RWPE2 (cell line): ENCODE measurements at regions not wholly inside any gene's neighbourhood (a gene's known extent, or its start where the extent isn't known, plus 50 kb on each side); places are given as distances from the start of the nearest gene placed in this dataset.
"Not testable (repeated sequence)": the region's sequence is repeated elsewhere in the genome, so short reads cannot be mapped to it uniquely, and the experiment has no call there.

Experiments used
- ATAC-seq: fragments of 200-7000 bp; cut with Tn5 transposase; 3 replicates; pipeline ENCODE4 v1.9.1; 2021; ENCODE audit warnings: low read depth
- DNase-seq: peaks from one replicate; pipeline ENCODE4 v3.0.0-alpha.2; 2020; ENCODE audit warnings: low spot score
- H3K27ac ChIP-seq: fragments of 450-650 bp; 2 replicates; pipeline ENCODE4 v1.5.1; 2017; ENCODE audit warnings: mild to moderate bottlenecking; ENCODE audit not compliant: poor library complexity, severe bottlenecking
- H3K27me3 ChIP-seq: fragments of 250-450 bp; sonication (Bioruptor Pico); 2 replicates; pipeline ENCODE4 v1.5.1; 2021; ENCODE audit warnings: mild to moderate bottlenecking, moderate library complexity; ENCODE audit not compliant: insufficient read depth, poor library complexity, severe bottlenecking
- H3K36me3 ChIP-seq: fragments of 250-450 bp; sonication (Bioruptor Pico); 2 replicates; pipeline ENCODE4 v1.5.1; 2020; ENCODE audit warnings: low read depth, mild to moderate bottlenecking, moderate library complexity
- H3K4me1 ChIP-seq: fragments of 250-450 bp; sonication (Bioruptor Pico); 2 replicates; pipeline ENCODE4 v1.5.1; 2021; ENCODE audit warnings: mild to moderate bottlenecking, moderate library complexity; ENCODE audit not compliant: insufficient read depth, poor library complexity, severe bottlenecking
- H3K4me3 ChIP-seq: fragments of 250-450 bp; sonication (Bioruptor Pico); 2 replicates; pipeline ENCODE4 v1.5.1; 2021; ENCODE audit warnings: mild to moderate bottlenecking, moderate library complexity; ENCODE audit not compliant: severe bottlenecking
- H3K9me3 ChIP-seq: fragments of 250-450 bp; sonication (Bioruptor Pico); 2 replicates; pipeline ENCODE4 v1.5.1; 2021; ENCODE audit warnings: mild to moderate bottlenecking, moderate library complexity; ENCODE audit not compliant: severe bottlenecking
- TF ChIP-seq, protein P1 (sequence below): fragments of 450-650 bp; IDR thresholded peaks from one replicate; pipeline ENCODE4 v1.5.1; 2017; ENCODE audit warnings: mild to moderate bottlenecking, moderate library complexity; ENCODE audit not compliant: poor library complexity, severe bottlenecking

DNA sequence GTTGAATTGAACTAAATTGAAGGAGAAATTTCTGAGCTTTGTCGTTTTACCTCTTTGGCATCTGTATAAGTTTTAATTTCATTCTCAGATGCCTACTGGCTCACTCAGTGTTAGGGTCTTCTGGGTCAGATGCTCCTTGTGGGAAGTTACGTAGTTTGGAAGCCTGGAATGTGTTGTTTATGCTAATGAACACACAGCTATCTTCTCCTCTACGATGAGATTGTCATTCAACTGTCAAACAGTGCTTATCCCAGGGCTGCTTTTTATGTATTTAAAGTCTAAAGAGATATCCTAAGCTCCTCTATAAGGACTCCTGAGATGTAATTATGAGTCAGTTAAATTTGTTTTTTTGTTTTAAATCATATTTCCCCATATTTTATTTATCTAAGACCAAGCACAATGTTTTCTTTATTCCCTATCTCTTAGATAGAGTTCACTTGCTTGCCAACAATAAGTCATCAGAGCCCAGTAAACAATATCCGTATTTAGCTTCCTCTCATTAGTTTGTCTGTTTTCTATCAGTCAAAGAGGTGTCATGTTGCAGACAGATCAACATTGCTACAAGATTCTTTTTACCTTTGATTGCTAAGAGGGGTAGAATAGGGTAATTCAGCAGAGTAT lies 368.0 kb upstream of the PDE3A start:
- H3K4me1 ChIP-seq: no peaks in the 10 kb centered on the region
- no peak for DNase-seq

DNA sequence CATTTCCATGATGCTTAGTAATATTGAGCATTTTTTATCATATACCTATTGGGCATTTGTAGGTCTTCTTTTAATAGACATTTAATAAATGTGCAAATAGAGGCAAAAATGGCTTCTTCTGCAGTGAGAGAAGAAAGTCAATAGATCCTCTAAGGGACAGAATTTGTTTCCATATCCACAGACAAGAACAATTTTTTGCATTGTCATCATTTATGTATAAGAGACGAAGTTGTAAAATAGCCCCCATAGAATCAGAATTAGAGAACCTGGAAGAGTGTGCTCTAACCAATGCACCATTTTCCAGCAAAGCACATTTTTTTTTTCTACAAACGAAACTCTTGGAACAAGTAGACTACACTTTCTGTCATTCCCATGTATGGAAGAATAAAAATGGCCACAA lies 365.1 kb upstream of the PDE3A start:
- no peaks in the 10 kb centered on the region for H3K36me3 ChIP-seq
- H3K9me3 ChIP-seq: no peaks in the 10 kb centered on the region
- no peak for DNase-seq
- no peaks in the 10 kb centered on the region for H3K27me3 ChIP-seq
- no peak overlapping the region for H3K4me3 ChIP-seq
- no peak for ATAC-seq
- H3K27ac ChIP-seq: no peak overlapping the region
- TF ChIP-seq, protein P1, sequence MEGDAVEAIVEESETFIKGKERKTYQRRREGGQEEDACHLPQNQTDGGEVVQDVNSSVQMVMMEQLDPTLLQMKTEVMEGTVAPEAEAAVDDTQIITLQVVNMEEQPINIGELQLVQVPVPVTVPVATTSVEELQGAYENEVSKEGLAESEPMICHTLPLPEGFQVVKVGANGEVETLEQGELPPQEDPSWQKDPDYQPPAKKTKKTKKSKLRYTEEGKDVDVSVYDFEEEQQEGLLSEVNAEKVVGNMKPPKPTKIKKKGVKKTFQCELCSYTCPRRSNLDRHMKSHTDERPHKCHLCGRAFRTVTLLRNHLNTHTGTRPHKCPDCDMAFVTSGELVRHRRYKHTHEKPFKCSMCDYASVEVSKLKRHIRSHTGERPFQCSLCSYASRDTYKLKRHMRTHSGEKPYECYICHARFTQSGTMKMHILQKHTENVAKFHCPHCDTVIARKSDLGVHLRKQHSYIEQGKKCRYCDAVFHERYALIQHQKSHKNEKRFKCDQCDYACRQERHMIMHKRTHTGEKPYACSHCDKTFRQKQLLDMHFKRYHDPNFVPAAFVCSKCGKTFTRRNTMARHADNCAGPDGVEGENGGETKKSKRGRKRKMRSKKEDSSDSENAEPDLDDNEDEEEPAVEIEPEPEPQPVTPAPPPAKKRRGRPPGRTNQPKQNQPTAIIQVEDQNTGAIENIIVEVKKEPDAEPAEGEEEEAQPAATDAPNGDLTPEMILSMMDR: no peak
- no peaks in the 10 kb centered on the region for H3K4me1 ChIP-seq

More for the DNA sequence above, 368.0 kb upstream of the PDE3A start:
- no peaks in the 10 kb centered on the region for H3K9me3 ChIP-seq
- no peaks in the 10 kb centered on the region for H3K36me3 ChIP-seq
- no peaks in the 10 kb centered on the region for H3K27me3 ChIP-seq
- ATAC-seq: no peak
- TF ChIP-seq, protein P1: no peak
- no peak overlapping the region for H3K27ac ChIP-seq
- no peak overlapping the region for H3K4me3 ChIP-seq

DNA sequence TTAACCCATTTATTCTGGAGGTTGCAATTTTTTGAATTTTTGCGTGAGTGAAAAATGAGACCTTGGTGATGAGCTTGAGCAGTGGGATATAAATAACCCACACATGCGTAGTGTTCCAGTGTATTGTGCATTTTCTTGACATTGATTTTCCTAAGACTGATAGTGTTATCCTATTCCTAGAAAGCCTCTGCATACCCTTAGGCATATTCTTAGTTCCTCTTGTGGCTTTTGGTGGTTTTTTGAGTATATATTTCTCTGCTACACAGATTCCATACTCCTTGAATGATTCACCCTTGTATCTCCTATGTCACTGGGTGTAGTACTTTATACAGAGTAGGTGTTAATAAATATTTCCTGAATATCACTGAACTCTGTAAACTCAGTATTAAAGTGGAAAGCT lies 363.4 kb upstream of the PDE3A start:
- no peak for ATAC-seq
- Histone ChIP-seq H3K9me3 (no peaks in the 10 kb centered on the region), H3K36me3 (no peaks in the 10 kb centered on the region), H3K4me1 (no peaks in the 10 kb centered on the region), H3K27me3 (no peaks in the 10 kb centered on the region), H3K4me3 (no peak overlapping the region), H3K27ac (no peak overlapping the region)
- no peak for DNase-seq
- TF ChIP-seq, protein P1: no peak

DNA sequence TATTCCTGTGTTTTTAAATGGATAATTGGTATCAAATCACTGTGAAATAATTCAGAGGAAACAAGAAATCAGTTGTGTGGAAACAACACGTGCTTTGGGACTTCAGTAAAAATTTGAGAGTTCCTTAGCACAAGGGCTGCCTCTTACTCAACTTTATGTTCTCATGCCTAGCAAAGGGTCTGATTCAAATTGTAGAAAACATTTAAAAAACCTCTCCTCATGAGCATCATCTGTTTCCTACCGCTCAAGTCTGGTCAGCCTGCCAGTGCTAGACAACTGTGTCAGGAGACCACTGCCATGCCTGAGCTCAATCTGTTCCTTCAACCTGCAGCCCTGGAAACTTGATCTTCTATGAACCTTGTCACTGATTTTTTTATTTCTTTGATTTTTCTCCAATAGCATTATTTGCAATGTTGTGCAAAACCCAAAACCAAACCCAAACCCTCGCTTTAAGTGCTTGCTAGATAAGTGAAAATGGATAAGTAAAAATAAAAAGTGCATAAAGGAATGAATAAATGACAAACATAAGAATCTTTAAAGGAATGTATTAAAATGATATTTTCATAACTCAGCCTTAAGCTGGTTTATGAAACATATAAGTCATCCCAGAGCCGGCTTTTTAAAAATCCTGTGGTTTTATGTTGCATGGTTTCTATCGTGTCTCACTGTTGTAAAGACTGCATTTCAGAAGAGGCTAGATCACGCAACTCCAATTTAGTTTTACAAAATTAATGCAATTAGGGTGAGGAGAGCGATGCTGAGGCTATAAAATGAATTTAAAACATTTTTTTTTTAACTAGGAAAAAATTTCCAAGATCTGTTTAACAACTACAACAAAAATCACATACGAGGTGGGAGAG lies 361.2 kb upstream of the PDE3A start:
- TF ChIP-seq, protein P1: no peak
- ATAC-seq (no peak), DNase-seq (no peak)
- H3K36me3 ChIP-seq: no peaks in the 10 kb centered on the region
- H3K4me3 ChIP-seq: no peak overlapping the region
- no peaks in the 10 kb centered on the region for H3K9me3 ChIP-seq
- no peak overlapping the region for H3K27ac ChIP-seq
- H3K4me1 ChIP-seq: no peaks in the 10 kb centered on the region
- no peaks in the 10 kb centered on the region for H3K27me3 ChIP-seq

DNA sequence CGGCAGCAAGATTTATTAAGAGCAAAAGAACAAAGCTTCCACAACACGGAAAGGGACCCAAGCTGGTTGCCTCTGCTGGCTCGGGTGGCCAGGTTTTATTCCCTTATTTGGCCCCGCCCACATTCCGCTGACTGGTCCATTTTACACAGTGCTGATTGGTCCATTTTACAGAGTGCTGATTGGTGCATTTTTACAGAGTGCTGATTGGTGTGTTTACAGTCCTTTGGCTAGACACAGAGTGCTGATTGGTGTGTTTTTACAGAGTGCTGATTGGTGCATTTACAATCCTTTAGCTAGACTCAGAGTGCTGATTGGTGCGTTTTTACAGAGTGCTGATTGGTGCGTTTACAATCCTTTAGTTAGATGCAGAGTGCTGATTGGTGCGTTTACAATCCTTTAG lies 358.4 kb upstream of the PDE3A start:
- not testable (repeated sequence) for ATAC-seq, H3K4me1 ChIP-seq, H3K36me3 ChIP-seq, H3K4me3 ChIP-seq, H3K27ac ChIP-seq, H3K9me3 ChIP-seq, H3K27me3 ChIP-seq, DNase-seq
